CD8-positive, alpha-beta memory T cell (primary cell): ENCODE measurements at regions not wholly inside any gene's neighbourhood (a gene's known extent, or its start where the extent isn't known, plus 50 kb on each side); places are given as distances from the start of the nearest gene placed in this dataset.
"Not testable (repeated sequence)": the region's sequence is repeated elsewhere in the genome, so short reads cannot be mapped to it uniquely, and the experiment has no call there.

Experiments
- CTCF ChIA-PET: fragments of 350-600 bp; sonication (Branson Sonifier 250); formaldehyde crosslinking; loops from one replicate; lab custom pipeline; 2021; ENCODE audit warnings: antibody characterized with exemption; lab: Charles Lee
- POLR2A ChIA-PET: fragments of 350-600 bp; sonication (Branson Sonifier 250); formaldehyde crosslinking; loops from one replicate; lab custom pipeline; 2021; ENCODE audit warnings: antibody characterized with exemption; lab: Charles Lee
- DNase-seq, 5 donors: peaks; one replicate each; pipeline versions ENCODE4 v3.0.0 to v3.0.0-alpha.2; 2020 to 2022; ENCODE audit warnings: mixed read lengths in 1 of 5
- H3K27ac ChIP-seq: one replicate; pipeline ENCODE4 v1.7.0; 2013; ENCODE audit warnings: low read depth, mild to moderate bottlenecking, low read length, moderate library complexity
- H3K27me3 ChIP-seq: 2 replicates; pipeline ENCODE4 v1.7.0; 2013; ENCODE audit warnings: low read length, mild to moderate bottlenecking; ENCODE audit not compliant: insufficient read depth, poor library complexity, severe bottlenecking
- H3K36me3 ChIP-seq: 2 replicates; pipeline ENCODE4 v1.7.0; 2013; ENCODE audit warnings: mild to moderate bottlenecking, low read length, moderate library complexity; ENCODE audit not compliant: insufficient read depth
- H3K4me1 ChIP-seq: 2 replicates; pipeline ENCODE4 v1.7.0; 2013; ENCODE audit warnings: mild to moderate bottlenecking, low read length, moderate library complexity; ENCODE audit not compliant: insufficient read depth
- H3K4me3 ChIP-seq: 2 replicates; pipeline ENCODE4 v1.7.0; 2013; ENCODE audit warnings: mild to moderate bottlenecking, low read length
- H3K9me3 ChIP-seq: 2 replicates; pipeline ENCODE4 v1.7.0; 2013; ENCODE audit warnings: mild to moderate bottlenecking, low read length
- H3K27ac Mint-ChIP-seq, 8 donors: one replicate each; pipeline ENCODE4 v1.8.0; 2020 to 2021; ENCODE audit warnings: mixed read lengths in 8 of 8, mild to moderate bottlenecking in 6 of 8, inconsistent platforms in 3 of 8, moderate library complexity in 3 of 8
- H3K27me3 Mint-ChIP-seq, 2 donors: one replicate each; pipeline ENCODE4 v1.8.0; 2020 to 2021; ENCODE audit warnings: mixed read lengths in 2 of 2, mild to moderate bottlenecking in 1 of 2, moderate library complexity in 1 of 2
- H3K36me3 Mint-ChIP-seq, 3 donors: one replicate each; pipeline ENCODE4 v1.8.0; 2020 to 2021; ENCODE audit warnings: mixed read lengths in 3 of 3, inconsistent platforms in 1 of 3, mild to moderate bottlenecking in 1 of 3
- H3K4me1 Mint-ChIP-seq, 3 donors: one replicate each; pipeline ENCODE4 v1.8.0; 2020 to 2021; ENCODE audit warnings: mixed read lengths in 3 of 3, inconsistent platforms in 1 of 3, mild to moderate bottlenecking in 1 of 3
- H3K4me3 Mint-ChIP-seq, 7 donors: one replicate each; pipeline ENCODE4 v1.8.0; 2020 to 2021; ENCODE audit warnings: mixed read lengths in 7 of 7, mild to moderate bottlenecking in 6 of 7, moderate library complexity in 4 of 7, inconsistent platforms in 2 of 7
- H3K9me3 Mint-ChIP-seq, 5 donors: one replicate each; pipeline ENCODE4 v1.8.0; 2020 to 2022; ENCODE audit warnings: mixed read lengths in 5 of 5, mild to moderate bottlenecking in 3 of 5, moderate library complexity in 2 of 5, inconsistent platforms in 1 of 5

GRCh38 chr2:163121483-163121882, 282.9 kb upstream of the KCNH7 start:
- Mint-ChIP-seq H3K4me1 (no peaks in the 10 kb centered on the region), H3K4me3 (no peak overlapping the region), H3K36me3 (no peaks in the 10 kb centered on the region), H3K27ac (no peak overlapping the region), H3K9me3 (peaks cover 0 to 5% (median 0%) of the 10 kb centered on the region in 5 donors), H3K27me3 (no peaks in the 10 kb centered on the region)
- H3K9me3 ChIP-seq, result no peaks in the 10 kb centered on the region
- H3K4me3 ChIP-seq, result no peak overlapping the region
- H3K36me3 ChIP-seq, result no peaks in the 10 kb centered on the region
- H3K4me1 ChIP-seq, result no peaks in the 10 kb centered on the region
- no peak for DNase-seq
- no peak overlapping the region for H3K27ac ChIP-seq
- H3K27me3 ChIP-seq, result no peaks in the 10 kb centered on the region
- POLR2A ChIA-PET, result no interaction called here
- CTCF ChIA-PET, result no interaction called here

DNA sequence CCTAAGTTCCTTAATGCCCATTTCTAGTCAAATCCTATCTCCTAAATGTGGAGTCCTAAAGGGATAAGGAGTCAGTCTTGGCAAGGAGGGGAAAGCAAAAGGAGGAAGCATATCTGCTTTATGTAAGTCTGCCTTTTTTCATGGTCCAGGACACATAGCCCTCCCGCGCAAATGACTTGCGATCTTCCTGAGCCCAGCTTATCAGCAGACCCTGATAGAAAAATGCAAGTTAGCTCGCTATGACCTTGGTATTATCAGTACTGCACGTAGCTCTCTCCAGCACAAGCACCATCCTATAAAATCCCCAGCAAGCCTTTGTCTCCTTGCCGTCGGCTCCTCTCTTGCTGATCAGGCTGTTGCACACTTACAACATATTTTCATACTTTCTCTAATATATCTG, 281.4 kb upstream of the KCNH7 start:
- Mint-ChIP-seq H3K4me3 (no peak overlapping the region), H3K9me3 (peaks cover 0 to 5% (median 0%) of the 10 kb centered on the region in 5 donors), H3K27me3 (no peaks in the 10 kb centered on the region), H3K27ac (no peak overlapping the region), H3K4me1 (no peaks in the 10 kb centered on the region), H3K36me3 (no peaks in the 10 kb centered on the region)
- Histone ChIP-seq H3K9me3 (no peaks in the 10 kb centered on the region), H3K36me3 (no peaks in the 10 kb centered on the region), H3K27ac (no peak overlapping the region), H3K4me3 (no peak overlapping the region), H3K4me1 (no peaks in the 10 kb centered on the region), H3K27me3 (no peaks in the 10 kb centered on the region)
- DNase-seq, result no peak
- ChIA-PET CTCF (no interaction called here), POLR2A (no interaction called here)

DNA sequence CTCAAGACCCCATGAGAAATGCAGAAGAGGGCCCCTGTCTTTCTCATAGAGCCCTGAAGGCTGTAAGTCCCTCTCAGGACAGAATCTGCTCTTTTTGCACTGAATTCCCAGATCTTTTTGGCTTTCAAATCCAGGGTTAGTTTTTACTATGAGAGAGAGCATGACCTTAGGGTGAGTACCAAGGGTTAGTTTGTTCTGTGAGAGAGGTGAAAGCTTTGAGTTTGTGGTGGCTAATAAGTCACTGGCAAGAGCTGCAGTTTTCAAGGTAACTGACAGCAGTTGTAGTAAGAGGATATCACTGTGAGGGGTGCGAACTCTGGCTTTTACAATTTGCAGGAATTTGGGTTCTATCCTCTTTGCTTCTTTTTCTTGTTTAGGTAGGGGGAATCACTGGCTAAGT, 248.4 kb upstream of the KCNH7 start:
- Histone ChIP-seq H3K36me3 (no peaks in the 10 kb centered on the region), H3K4me3 (no peak overlapping the region), H3K9me3 (no peaks in the 10 kb centered on the region), H3K27me3 (no peaks in the 10 kb centered on the region), H3K27ac (no peak overlapping the region), H3K4me1 (no peaks in the 10 kb centered on the region)
- no peak for DNase-seq
- Mint-ChIP-seq H3K36me3 (no peaks in the 10 kb centered on the region), H3K9me3 (peaks cover 4 to 34% (median 8%) of the 10 kb centered on the region in 5 donors), H3K4me1 (no peaks in the 10 kb centered on the region), H3K4me3 (no peak overlapping the region), H3K27ac (no peak overlapping the region), H3K27me3 (no peaks in the 10 kb centered on the region)
- POLR2A ChIA-PET, result no interaction called here
- CTCF ChIA-PET, result no interaction called here

GRCh38 chr2:163085366-163086024, 246.9 kb upstream of the KCNH7 start:
- H3K27ac Mint-ChIP-seq, H3K27me3 ChIP-seq, DNase-seq, H3K27ac ChIP-seq, POLR2A ChIA-PET, H3K36me3 Mint-ChIP-seq, H3K9me3 ChIP-seq, H3K4me1 ChIP-seq, H3K27me3 Mint-ChIP-seq, H3K36me3 ChIP-seq, H3K4me1 Mint-ChIP-seq, H3K4me3 Mint-ChIP-seq, CTCF ChIA-PET, H3K4me3 ChIP-seq: not testable (repeated sequence)
- H3K9me3 Mint-ChIP-seq, result peaks cover 4 to 39% (median 5%) of the 10 kb centered on the region in 5 donors

- Histone ChIP-seq H3K9me3 (no peaks in the 10 kb centered on the region), H3K36me3 (no peaks in the 10 kb centered on the region), H3K4me1 (no peaks in the 10 kb centered on the region), H3K27ac (no peak overlapping the region), H3K4me3 (no peak overlapping the region), H3K27me3 (no peaks in the 10 kb centered on the region)
- no peak for DNase-seq
- ChIA-PET POLR2A (no interaction called here), CTCF (no interaction called here)
- Mint-ChIP-seq H3K4me3 (no peak overlapping the region), H3K9me3 (peaks cover 1 to 47% (median 5%) of the 10 kb centered on the region in 5 donors), H3K27me3 (no peaks in the 10 kb centered on the region), H3K4me1 (no peaks in the 10 kb centered on the region), H3K27ac (no peak overlapping the region), H3K36me3 (no peaks in the 10 kb centered on the region)
Measured at GRCh38 chr2:163081754-163082153, 243.2 kb upstream of the KCNH7 start.

GRCh38 chr2:163077241-163077640, 238.7 kb upstream of the KCNH7 start:
- Mint-ChIP-seq H3K4me3 (no peak overlapping the region), H3K4me1 (no peaks in the 10 kb centered on the region), H3K36me3 (no peaks in the 10 kb centered on the region), H3K9me3 (peaks cover 0 to 31% (median 3%) of the 10 kb centered on the region in 5 donors), H3K27ac (no peak overlapping the region), H3K27me3 (no peaks in the 10 kb centered on the region)
- ChIA-PET CTCF (no interaction called here), POLR2A (no interaction called here)
- H3K4me3 ChIP-seq, result no peak overlapping the region
- no peaks in the 10 kb centered on the region for H3K36me3 ChIP-seq
- H3K4me1 ChIP-seq, result no peaks in the 10 kb centered on the region
- H3K9me3 ChIP-seq, result no peaks in the 10 kb centered on the region
- no peak overlapping the region for H3K27ac ChIP-seq
- no peaks in the 10 kb centered on the region for H3K27me3 ChIP-seq
- DNase-seq, result no peak

- Histone ChIP-seq H3K9me3 (no peaks in the 10 kb centered on the region), H3K4me1 (no peaks in the 10 kb centered on the region), H3K36me3 (no peaks in the 10 kb centered on the region), H3K27ac (no peak overlapping the region), H3K4me3 (no peak overlapping the region), H3K27me3 (no peaks in the 10 kb centered on the region)
- ChIA-PET POLR2A (no interaction called here), CTCF (no interaction called here)
- Mint-ChIP-seq H3K27me3 (no peaks in the 10 kb centered on the region), H3K9me3 (peaks cover 0 to 15% (median 2%) of the 10 kb centered on the region in 5 donors), H3K4me3 (no peak overlapping the region), H3K27ac (no peak overlapping the region), H3K36me3 (no peaks in the 10 kb centered on the region), H3K4me1 (no peaks in the 10 kb centered on the region)
- no peak for DNase-seq
Measured at GRCh38 chr2:163066085-163066484, 227.5 kb upstream of the KCNH7 start.

- Histone ChIP-seq H3K27me3 (no peaks in the 10 kb centered on the region), H3K27ac (no peak overlapping the region), H3K36me3 (no peaks in the 10 kb centered on the region), H3K9me3 (no peaks in the 10 kb centered on the region), H3K4me1 (no peaks in the 10 kb centered on the region), H3K4me3 (no peak overlapping the region)
- CTCF ChIA-PET, result interaction anchor here (1.4 kb wide), 1 partner anchor 10 kb away, joined by 3 read pairs; no protein-coding TSS in a partner anchor
- no peak for DNase-seq
- H3K36me3 Mint-ChIP-seq, result no peaks in the 10 kb centered on the region
- no peak overlapping the region for H3K27ac Mint-ChIP-seq
- peaks cover 0 to 13% (median 0%) of the 10 kb centered on the region in 5 donors for H3K9me3 Mint-ChIP-seq
- POLR2A ChIA-PET, result no interaction called here
- no peaks in the 10 kb centered on the region for H3K4me1 Mint-ChIP-seq
- no peak overlapping the region for H3K4me3 Mint-ChIP-seq
- H3K27me3 Mint-ChIP-seq, result no peaks in the 10 kb centered on the region
Measured at GRCh38 chr2:163062524-163062923, 224.0 kb upstream of the KCNH7 start.
